ENCODE measurements at regions not wholly inside any gene's neighbourhood (a gene's known extent, or its start where the extent isn't known, plus 50 kb on each side); places are given as distances from the start of the nearest gene placed in this dataset.

- no peak for DNase-seq
These were observed 125.3 kb downstream of the TSHZ3 start for GRCh38 chr19:31223740-31224534.

GRCh38 chr19:31220540-31220939, 128.7 kb downstream of the TSHZ3 start:
- peak in 1 of 2 donors; percentile 11 for DNase-seq

DNA sequence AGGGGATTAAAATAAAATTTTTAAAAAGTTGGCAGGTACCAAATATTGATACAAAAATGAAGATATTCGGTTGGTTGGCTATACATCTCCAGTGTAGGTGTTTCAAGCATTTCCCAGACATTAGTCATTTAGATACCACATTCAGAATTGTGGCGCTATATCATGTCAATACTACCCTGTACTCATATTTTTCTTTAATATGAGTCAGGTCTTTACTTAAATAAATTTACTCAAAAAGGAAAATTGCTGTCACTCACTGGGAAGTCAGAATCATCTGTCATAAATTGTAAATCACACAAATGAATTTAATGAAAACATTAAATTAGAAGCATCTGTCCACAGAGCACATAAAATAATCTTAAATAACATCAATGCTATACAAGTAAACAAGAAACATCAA, 134.2 kb downstream of the TSHZ3 start:
- no peak for DNase-seq

GRCh38 chr19:31214086-31214485, 135.2 kb downstream of the TSHZ3 start:
- DNase-seq = peak; percentile 84 to 85

GRCh38 chr19:31211088-31211487, 138.1 kb downstream of the TSHZ3 start:
- no peak for DNase-seq

DNA sequence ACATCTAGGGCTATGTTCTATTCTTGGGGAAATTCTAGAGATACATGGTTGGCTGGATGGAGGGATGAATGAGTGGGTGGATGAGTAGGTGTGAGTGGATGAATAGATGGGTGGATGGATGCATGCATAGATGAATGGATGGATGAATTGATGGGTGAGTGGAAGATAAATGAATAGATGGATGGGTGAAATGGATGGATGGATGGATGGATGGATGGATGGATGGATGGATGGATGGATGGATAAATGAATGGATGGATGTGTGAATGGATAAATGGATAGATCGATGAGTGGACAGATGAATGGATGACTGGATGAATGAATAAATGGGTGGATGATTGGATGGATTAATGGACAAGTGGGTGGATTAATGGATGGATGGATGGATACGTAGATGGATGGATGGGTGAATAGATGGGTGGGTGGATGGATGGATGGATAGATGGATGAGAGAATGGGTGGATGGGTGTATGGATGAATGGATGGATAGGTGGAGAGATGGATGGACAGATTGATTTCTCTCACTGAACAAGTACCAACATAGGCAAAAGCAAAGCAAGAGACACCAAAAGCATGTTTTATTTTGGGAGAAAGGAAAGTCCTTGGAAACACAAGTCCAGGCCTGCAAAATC, 143.2 kb downstream of the TSHZ3 start:
- DNase-seq = no peak

DNA sequence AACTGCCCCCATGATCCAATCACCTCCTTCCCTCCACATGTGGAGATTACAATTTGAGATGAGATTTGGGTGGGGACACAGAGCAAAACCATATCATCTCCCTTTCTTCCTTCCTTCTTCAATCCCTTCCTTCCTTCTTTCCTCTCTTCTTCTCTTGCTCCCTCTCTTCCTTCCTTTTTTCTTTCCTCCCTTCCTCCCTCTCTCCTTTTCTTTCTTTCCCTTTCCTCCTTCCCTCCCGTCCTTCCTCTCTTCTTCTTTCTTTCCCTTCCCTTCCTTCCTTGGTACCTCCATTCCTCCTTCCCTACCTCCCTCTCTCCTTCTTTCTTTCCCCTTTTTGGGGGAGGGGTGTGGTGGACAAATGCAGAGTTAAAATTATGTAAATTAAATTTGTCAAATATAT, 145.1 kb downstream of the TSHZ3 start:
- no peak for DNase-seq

GRCh38 chr19:31185261-31185660, 164.0 kb downstream of the TSHZ3 start:
- no peak for DNase-seq

DNA sequence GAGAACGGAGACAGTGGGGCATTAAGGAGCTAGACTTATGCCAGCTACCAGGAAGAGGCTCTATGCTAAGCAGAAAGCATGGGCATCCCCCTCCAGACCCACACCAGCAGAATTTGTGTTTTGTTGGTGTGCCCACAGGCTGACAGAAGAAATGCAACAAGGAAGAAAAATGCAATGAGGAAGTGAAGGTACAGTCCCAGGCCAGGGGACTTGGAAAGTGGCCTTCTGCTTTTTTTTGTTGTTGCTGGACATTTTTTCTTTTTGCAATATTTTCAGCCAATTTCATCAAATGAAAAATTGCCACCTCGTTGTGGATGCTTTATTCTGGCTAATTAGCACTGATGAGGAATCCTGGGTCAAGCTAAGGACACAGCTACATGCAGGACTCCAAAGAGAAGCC, 167.7 kb downstream of the TSHZ3 start:
- DNase-seq = no peak

- DNase-seq = no peak
These were observed 168.3 kb downstream of the TSHZ3 start for GRCh38 chr19:31180907-31181306.

DNA sequence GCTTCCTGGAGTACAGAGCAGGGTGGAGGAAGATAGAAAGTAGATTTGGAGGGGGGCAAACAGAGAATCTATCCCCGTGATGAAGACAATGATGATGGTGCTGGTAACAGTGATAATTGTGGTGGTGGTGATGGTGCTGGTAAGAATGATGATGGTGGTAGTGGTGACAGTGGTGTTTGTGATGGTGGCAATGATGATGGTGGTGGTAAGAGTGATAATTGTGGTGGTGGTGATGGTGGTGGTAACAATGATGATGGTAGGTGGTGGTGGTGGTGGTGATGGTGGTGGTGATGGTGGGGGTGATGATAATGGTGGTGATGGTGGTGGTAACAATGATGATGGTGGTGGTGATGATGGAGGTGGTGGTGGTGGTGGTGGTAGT, 169.8 kb downstream of the TSHZ3 start:
- no peak for DNase-seq

- no peak for DNase-seq
These were observed 170.3 kb downstream of the TSHZ3 start for GRCh38 chr19:31178833-31179470.

DNA sequence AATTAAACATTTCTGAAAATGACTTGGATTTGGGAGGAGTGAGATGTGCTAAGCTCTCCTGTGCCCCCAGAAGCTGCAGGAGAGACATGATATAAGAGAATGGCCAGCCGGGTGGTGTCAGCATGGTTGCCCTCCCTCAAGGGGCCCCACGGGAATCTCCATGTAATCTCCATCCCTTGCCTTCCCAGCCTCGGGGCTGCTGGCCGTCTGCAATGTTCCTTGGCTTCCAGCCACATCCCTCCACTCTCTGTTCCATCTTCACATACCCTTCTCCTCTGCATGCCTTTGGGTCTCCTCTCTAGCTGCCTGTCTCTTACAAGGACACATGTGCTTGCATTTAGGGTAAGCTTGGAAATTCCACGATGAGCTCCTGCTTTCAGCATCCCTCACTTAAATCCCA, 172.0 kb downstream of the TSHZ3 start:
- no peak for DNase-seq

GRCh38 chr19:31175564-31176348, 173.5 kb downstream of the TSHZ3 start:
- DNase-seq = no peak

DNA sequence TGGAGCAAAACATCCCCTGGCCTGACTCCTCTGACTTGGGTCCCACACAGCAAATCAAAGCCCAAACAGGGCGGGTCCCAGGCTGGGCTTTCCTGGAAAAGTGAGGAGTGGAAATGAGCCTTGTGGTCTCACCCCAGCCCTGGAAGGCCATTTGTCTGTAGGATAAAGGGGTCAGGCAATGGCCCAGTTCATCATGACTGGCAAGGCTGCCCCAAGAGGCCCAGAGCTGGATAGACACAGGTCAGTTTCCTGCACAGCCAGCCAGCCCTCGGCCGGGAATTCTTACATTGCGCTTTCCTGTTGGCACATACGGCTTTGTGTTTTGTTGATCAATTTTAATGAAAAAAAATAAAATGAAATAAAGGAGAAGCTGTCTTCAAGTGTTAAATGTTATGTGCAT, 174.3 kb downstream of the TSHZ3 start:
- no peak for DNase-seq

- no peak for DNase-seq
These were observed 175.2 kb downstream of the TSHZ3 start for GRCh38 chr19:31173991-31174390.

GRCh38 chr19:31171936-31172335, 177.3 kb downstream of the TSHZ3 start:
- no peak for DNase-seq

- no peak for DNase-seq
These were observed 179.2 kb downstream of the TSHZ3 start for GRCh38 chr19:31170046-31170445.

DNA sequence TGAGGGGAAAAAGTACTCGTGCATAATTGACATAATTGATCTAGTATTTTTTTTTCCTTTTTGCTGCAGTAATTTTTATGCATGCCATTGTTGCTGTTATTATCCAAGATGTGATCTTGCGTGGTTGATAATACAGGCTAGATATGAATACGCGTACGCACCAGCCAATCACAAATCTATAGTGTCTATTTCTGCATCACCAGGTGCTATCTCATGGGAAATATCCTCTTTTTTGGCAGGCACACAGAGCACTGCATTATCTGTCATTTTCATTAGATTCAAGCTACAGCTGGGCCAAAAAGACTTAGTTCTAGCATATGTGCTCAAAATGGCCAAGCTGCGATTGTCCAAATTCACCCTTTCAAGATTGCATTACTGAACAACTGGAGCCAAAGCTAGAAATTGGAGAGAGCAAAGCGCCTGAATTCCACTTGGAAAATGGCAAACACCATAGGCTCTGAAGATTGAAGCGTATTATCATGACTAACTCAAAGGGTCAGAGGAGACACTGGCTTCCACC, 181.1 kb downstream of the TSHZ3 start:
- no peak for DNase-seq

GRCh38 chr19:31167690-31168089, 181.5 kb downstream of the TSHZ3 start:
- no peak for DNase-seq

DNA sequence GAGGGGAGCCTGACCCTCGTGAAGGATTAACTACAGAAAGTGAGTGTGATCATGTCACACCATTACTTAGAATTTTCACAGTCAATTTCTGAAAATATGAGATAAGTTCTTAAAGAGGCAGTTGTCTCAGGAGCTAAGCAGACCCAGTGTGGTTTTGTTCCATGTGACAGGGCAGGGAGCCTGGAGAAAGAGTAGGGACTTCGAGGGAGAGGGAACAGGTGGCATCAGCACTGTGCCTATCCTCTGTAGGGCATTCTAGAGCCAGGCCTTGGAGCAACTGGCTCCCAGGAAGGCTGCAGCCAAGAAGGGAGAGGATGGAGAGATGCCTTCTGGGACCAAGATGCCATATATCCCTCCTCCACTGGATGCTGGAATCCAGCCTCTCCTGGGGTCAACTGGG, 183.0 kb downstream of the TSHZ3 start:
- no peak for DNase-seq

DNA sequence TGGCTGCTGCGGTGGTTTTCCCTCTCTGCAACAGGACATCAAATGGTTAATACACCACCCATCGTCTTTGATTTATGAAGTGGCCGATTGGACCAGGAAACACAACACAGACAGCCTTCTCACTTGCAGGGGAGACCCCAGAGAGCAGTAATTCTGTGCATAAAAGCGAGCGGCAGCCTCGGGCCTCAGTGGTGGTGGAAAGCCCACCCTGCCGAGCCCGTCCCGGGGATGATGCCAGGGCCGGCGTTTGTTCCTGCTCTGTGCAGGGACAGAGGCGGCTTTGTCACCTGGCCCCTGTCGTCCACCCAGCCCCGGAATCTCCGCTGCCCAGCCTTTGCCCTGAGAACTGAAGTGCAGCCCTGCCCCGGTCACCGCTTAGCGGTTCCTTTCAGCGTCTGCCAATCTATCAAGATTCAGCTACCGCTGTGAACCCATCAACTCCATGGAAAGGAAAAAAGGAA, 184.4 kb downstream of the TSHZ3 start:
- DNase-seq = no peak

GRCh38 chr19:31160336-31160926, 188.8 kb downstream of the TSHZ3 start:
- no peak for DNase-seq

All from stimulated activated CD4-positive, alpha-beta T cell treated with anti-CD3 and anti-CD28 coated beads, Interleukin-2, amount 100 ng/mL, for 24 hours (primary cell).